B cell (primary cell): ENCODE measurements at regions not wholly inside any gene's neighbourhood (a gene's known extent, or its start where the extent isn't known, plus 50 kb on each side); places are given as distances from the start of the nearest gene placed in this dataset.

Source experiments
- EZH2 ChIP-seq: IDR thresholded peaks from 2 replicates; pipeline ENCODE4 v1.6.1; 2012; ENCODE audit warnings: borderline replicate concordance, low read depth, mild to moderate bottlenecking, moderate library complexity, low read length; ENCODE audit not compliant: insufficient read depth, poor library complexity, severe bottlenecking
- TF ChIP-seq, protein P1 (sequence below): fragments of 200-600 bp; IDR thresholded peaks from one replicate; pipeline ENCODE4 v1.8.0; 2022; ENCODE audit warnings: antibody characterized with exemption, mild to moderate bottlenecking

GRCh38 chr5:56580864-56581263, 234.5 kb upstream of the MAP3K1 start:
- no peak for TF ChIP-seq EZH2
- TF ChIP-seq, protein P1, sequence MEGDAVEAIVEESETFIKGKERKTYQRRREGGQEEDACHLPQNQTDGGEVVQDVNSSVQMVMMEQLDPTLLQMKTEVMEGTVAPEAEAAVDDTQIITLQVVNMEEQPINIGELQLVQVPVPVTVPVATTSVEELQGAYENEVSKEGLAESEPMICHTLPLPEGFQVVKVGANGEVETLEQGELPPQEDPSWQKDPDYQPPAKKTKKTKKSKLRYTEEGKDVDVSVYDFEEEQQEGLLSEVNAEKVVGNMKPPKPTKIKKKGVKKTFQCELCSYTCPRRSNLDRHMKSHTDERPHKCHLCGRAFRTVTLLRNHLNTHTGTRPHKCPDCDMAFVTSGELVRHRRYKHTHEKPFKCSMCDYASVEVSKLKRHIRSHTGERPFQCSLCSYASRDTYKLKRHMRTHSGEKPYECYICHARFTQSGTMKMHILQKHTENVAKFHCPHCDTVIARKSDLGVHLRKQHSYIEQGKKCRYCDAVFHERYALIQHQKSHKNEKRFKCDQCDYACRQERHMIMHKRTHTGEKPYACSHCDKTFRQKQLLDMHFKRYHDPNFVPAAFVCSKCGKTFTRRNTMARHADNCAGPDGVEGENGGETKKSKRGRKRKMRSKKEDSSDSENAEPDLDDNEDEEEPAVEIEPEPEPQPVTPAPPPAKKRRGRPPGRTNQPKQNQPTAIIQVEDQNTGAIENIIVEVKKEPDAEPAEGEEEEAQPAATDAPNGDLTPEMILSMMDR, result no peak
